ENCODE measurements at regions not wholly inside any gene's neighbourhood (a gene's known extent, or its start where the extent isn't known, plus 50 kb on each side); places are given as distances from the start of the nearest gene placed in this dataset.

DNA sequence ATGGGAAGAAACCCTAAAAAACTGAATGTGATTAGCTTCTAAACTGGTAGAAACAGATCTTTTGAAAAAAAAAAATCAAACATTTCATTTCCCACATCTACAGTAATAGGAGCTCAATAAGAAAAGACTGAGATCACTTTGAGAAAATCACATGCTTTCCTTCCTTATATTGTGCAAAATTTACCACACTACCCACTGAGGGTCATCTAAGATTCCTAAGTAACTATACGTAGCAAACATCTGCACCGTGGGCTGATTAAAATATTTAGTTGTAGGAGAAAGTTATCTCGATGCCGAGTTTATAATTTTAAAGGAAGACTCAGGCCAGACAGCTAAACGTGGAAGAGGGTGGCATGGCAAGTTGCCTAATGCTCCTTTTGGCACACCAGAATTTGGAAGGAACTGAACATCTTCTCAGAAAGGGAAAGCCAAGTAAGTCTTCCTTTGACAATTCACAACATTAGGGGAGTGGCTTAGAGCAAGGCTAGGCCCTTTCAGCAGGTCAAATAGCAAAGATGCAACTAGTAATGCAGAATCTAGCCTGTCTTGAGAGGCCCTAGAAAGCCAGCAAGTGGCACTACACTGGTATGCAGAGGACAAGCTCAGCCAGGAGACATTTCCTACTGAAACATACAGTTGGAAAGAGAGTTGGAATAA is 128.0 kb downstream of the TMA16 start:
- no peak for DNase-seq

GRCh38 chr4:163623787-163624186 is 129.3 kb downstream of the TMA16 start:
- DNase-seq: no peak

GRCh38 chr4:163624727-163625126 is 130.2 kb downstream of the TMA16 start:
- DNase-seq: no peak

DNA sequence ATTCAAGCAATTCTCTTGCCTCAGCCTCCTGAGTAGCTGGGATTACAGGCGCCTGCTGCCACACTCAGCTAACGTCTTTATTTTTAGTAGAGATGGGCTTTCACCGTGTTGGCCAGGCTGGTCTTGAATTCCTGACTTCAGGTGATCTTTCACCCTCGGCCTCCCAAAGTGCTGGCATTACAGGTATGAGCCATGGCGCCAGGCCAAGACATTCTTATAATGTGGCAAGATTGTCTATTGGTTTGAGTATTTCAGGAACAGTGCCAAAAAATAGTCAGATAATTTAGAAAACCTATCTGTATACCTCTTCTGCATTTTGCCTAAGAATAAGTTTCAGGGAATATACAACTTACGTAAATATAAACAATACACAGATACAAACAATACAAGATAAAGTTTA is 136.8 kb downstream of the TMA16 start:
- DNase-seq: no peak

- DNase-seq: no peak
Observed at GRCh38 chr4:163638909-163639308, 144.4 kb downstream of the TMA16 start.

- no peak for DNase-seq
Observed at GRCh38 chr4:163649557-163650091, 155.1 kb downstream of the TMA16 start.

- no peak for DNase-seq
Observed at GRCh38 chr4:163651761-163652160, 157.3 kb downstream of the TMA16 start.

GRCh38 chr4:163654621-163655020 is 160.1 kb downstream of the TMA16 start:
- DNase-seq: no peak

DNA sequence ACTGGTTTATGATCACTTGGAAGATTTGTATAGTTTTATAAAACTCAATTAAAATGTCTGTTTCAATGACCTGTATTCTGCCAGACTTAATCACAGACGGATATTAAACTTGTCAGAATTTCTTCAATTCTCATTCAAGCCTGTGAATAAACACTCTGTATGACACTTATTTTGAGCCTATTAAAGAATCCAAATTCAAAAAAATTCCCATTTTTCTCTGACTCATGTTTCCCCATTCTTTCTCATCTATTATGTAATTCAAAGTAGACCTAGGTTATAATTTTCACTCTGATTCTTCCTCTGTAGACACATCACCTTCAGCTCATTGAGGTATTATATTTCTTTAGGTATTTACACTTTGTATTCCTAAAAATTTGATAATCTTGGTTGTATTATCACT is 166.1 kb downstream of the TMA16 start:
- no peak for DNase-seq

DNA sequence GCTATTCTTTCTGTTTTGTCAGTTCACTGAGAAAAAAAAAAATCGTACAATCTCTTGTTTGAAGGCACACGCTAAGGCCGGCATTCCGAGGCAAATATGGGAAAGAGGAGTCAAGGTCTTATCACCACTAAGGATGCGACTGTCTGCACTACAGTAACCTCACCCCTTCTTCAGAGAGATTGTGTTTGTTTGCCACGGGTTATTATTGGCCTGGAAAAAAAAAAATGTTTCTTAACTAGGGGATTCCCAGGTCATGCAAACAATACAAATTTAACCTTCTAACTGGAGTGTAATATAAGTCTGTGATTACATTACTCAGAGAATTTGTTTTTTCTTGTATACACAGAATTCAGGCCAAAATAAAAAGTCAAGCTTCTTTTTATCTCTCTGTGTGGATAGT is 168.3 kb downstream of the TMA16 start:
- DNase-seq: no peak

- DNase-seq: no peak
Observed at GRCh38 chr4:163663454-163664225, 169.2 kb downstream of the TMA16 start.

DNA sequence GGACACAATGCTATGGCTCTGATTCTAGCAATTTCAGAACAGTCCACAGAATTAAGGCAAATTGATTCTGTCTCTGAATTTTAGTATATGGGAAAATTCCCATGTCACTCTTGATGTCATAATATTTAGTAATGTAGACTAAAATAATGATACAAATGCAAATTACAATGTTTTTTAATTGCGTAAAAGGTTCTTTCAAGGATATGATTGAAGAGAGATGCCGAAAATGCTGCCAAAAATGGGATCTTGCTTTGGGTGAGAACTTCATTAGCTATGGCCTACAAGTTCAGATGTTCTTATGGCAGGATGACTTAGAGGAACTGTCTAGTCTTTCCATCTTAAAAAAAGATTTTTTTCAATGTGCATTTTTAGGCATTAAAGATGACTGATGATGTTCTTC is 170.6 kb downstream of the TMA16 start:
- DNase-seq: no peak

- DNase-seq: no peak
Observed at GRCh38 chr4:163665521-163666331, 171.2 kb downstream of the TMA16 start.

- no peak for DNase-seq
Observed at GRCh38 chr4:163666332-163666873, 171.9 kb downstream of the TMA16 start.

DNA sequence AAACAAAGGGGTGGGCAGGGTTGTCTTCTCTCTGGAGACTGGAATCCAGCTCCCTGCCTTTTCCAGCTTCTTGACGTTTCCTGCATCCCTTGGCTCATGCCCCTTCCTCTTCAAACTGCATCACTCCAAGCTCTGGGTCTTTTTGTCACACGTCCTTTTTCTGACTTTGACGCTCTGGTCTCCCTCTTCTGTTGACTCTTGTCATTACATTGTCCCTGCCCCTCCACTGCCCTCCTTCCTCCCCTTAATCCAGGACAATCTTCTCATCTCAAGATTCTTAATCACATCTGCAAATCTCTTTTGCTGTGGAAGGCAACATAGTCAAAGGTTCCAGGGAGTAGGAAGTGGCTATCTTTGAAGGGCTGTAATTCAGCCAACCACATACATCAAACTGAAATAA is 178.3 kb downstream of the TMA16 start:
- DNase-seq: no peak

- no peak for DNase-seq
Observed at GRCh38 chr4:163673848-163674697, 179.6 kb downstream of the TMA16 start.

DNA sequence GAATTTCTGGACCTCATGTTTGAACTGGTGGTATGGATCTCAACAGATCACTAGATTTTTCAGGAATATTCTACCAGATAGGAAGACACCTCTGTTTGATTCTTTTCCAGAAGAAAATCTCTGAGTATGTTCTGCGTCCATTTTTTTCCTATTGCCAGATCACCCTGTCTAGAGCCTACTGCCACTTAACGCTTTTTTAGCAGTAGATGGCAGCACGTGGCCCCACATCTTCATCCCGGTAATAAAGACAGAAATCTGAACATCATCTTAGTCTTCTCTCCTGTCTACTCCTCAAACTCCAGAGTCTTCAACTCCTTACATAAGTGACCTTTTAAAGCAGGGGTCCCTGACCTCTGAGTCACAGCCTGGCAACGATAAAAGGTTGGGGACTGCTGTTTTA is 184.7 kb downstream of the TMA16 start:
- no peak for DNase-seq

- no peak for DNase-seq
Observed at GRCh38 chr4:163680386-163681098, 186.1 kb downstream of the TMA16 start.

GRCh38 chr4:163681208-163681821 is 186.8 kb downstream of the TMA16 start:
- no peak for DNase-seq

DNA sequence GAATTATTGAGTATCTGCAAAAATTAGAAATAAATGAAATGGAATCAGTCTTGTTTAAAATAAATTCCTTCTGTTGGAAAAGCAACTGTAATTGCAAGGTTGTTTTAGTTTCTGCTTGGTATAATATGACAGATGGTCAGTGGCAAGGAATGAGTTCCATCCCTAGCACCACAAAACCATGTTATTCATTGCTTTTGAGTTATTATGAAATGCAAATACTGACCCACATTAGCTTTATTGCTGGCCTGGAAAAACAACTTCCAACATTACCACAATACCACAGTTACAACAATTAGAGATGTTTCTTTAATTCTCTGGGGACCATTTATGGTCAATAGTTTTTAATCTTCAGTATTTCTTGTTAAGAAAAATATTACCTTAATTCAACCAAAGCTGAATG is 194.4 kb downstream of the TMA16 start:
- DNase-seq: no peak

- DNase-seq: no peak
Observed at GRCh38 chr4:163693211-163693610, 198.7 kb downstream of the TMA16 start.

All from stimulated activated CD4-positive, alpha-beta T cell treated with anti-CD3 and anti-CD28 coated beads, Interleukin-4, amount 100 ng/mL, for 1 hour (primary cell).